Epithelial cell of proximal tubule (primary cell): ENCODE measurements at regions not wholly inside any gene's neighbourhood (a gene's known extent, or its start where the extent isn't known, plus 50 kb on each side); places are given as distances from the start of the nearest gene placed in this dataset.

Experiments
- DNase-seq: peaks from one replicate; pipeline ENCODE4 v3.0.0-alpha.2; 2011; ENCODE audit warnings: low read depth
- H3K4me3 ChIP-seq: 2 replicates; pipeline ENCODE4 v1.5.1; 2011; ENCODE audit warnings: low read depth, mild to moderate bottlenecking, low read length
- TF ChIP-seq, protein P1 (sequence below): conservative IDR thresholded peaks from 2 replicates; pipeline ENCODE4 v1.5.1; 2012; ENCODE audit warnings: low read depth, mild to moderate bottlenecking, low read length

DNA sequence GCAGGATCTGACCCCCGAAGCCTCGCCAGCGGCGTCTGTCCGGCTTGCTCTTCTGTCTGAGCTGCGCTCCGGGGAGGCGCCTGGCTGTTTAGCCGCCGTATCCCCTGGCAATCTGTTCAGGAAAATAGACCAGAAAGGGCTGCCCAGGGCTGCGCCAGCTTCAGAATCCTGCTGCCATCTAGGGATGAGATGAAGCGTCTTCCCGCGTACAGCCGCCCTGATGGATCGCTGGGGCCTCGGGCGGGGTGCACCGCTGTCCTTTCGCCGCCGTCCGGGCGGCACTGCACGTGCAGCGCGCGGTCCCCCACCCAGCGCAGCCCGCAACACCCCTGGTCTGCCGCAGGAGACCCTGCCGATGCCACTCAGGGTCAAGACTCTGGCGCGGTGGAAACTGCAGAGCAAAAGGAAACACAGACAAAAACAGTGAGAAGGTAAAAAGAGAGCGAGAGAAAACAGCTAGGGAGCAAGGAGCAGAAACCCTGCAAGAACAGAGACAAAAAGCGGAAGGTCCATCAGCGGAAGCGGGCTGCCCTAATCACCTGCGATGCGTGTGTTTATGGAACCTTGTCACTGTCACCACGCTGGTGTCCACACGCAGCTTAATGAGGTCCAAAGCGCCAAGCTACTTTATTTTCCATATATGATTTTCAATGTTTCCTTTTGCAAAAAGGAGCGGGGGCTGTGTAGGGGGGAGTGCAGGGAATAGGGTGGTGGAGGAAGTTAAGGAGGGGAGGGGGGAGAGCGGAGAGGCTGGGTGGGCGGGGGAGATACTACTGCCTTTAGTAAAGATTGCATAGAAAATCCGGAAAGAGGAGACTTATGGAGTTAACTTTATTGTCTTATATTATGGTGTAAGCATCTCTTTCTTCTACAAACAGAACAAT lies 2113.3 kb upstream of the PIK3C3 start:
- TF ChIP-seq, protein P1, sequence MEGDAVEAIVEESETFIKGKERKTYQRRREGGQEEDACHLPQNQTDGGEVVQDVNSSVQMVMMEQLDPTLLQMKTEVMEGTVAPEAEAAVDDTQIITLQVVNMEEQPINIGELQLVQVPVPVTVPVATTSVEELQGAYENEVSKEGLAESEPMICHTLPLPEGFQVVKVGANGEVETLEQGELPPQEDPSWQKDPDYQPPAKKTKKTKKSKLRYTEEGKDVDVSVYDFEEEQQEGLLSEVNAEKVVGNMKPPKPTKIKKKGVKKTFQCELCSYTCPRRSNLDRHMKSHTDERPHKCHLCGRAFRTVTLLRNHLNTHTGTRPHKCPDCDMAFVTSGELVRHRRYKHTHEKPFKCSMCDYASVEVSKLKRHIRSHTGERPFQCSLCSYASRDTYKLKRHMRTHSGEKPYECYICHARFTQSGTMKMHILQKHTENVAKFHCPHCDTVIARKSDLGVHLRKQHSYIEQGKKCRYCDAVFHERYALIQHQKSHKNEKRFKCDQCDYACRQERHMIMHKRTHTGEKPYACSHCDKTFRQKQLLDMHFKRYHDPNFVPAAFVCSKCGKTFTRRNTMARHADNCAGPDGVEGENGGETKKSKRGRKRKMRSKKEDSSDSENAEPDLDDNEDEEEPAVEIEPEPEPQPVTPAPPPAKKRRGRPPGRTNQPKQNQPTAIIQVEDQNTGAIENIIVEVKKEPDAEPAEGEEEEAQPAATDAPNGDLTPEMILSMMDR = peak; percentile 56
- H3K4me3 ChIP-seq = peak overlapping the region; percentile 58
- DNase-seq = no peak

DNA sequence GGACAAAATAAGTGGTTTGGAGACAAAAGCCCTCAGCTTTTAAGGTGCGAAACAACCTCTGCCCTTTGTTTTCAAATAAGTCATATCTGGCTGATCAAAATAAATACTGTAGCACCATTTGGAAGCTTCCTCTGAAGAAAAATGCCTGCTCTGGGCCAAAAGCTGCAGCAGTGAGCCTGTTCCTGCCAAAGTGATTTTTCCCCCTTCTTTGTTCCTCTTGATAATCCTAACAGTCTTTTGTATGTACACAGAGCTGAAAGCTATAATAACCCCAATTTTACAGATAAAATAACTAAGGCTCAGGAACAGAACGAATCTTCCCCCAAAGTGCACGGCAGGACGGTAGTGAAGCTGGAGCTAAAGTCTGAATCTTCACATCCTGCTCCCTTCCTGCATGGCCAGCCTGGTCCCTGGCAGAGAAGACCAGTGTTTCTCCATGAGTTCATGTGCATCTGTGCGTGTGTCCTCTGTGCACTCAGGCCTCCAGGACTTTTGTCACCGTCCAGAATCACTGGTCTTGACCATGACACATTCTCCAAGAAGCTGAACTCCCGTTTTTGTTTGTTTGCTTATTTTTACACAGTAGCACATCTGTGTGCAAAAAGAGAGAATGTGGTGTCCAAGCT lies 2114.1 kb upstream of the PIK3C3 start:
- peak overlapping the region; percentile 58 for H3K4me3 ChIP-seq
- TF ChIP-seq, protein P1 = no peak
- DNase-seq = no peak

DNA sequence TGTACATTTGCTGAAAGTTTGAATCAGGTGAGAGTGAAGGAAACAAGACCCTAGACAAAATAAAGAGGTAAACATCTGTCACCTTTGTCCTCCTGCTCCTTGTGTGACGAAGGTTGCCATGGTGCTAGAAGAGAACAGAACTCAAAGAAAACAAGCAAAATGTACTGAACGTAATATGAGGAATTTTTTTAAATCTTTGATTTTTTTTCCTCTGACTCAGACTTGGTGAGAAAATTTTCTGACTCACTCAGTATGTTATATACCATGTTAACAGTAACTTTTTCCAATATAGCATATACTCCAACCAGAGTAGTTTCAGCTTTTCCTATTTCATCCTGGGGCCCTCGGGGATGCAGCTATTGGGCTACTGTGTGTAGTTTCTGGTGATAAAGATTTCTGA lies 2114.6 kb upstream of the PIK3C3 start:
- no peak for DNase-seq
- no peak overlapping the region for H3K4me3 ChIP-seq

DNA sequence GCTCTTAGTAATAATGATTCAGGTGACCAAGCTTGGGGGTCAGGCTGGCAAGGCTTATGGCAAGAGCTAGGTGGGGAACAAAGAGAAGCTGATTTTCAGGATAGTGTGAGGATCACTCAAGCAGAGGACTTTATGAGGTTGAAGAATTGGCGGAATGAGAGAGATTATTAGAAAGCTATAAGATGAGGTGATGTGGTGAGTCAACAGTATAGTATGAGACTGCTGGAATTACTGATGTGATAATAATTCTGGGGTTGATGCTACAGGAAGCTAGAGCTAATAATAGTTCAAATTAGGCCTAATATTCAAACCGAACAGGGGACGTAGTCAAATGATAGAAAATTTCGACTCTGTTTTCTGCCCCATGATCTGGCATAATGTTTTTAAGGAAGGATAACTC lies 2115.3 kb upstream of the PIK3C3 start:
- TF ChIP-seq, protein P1 = no peak
- DNase-seq = no peak
- no peak overlapping the region for H3K4me3 ChIP-seq

More for the DNA sequence above, 2114.6 kb upstream of the PIK3C3 start:
- TF ChIP-seq, protein P1 = no peak

DNA sequence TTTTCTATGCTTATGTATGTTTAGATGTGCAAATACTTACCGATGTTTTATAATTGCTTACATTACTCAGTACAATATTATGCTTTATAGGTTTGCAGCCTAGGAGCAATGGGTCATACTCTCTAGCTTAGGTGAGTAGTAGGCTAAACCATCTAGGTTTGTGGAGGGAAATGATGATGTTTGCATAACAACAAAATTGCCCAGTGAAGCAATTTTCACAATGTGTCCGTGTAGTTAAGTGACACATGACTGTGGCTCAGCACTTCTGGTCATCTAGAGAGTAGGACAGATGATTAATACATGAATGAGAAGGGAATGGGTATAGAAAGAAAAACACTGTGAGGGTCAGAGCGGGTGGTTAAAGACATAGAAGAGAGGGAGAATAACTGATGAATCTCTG lies 2116.2 kb upstream of the PIK3C3 start:
- no peak for DNase-seq
- TF ChIP-seq, protein P1 = no peak

DNA sequence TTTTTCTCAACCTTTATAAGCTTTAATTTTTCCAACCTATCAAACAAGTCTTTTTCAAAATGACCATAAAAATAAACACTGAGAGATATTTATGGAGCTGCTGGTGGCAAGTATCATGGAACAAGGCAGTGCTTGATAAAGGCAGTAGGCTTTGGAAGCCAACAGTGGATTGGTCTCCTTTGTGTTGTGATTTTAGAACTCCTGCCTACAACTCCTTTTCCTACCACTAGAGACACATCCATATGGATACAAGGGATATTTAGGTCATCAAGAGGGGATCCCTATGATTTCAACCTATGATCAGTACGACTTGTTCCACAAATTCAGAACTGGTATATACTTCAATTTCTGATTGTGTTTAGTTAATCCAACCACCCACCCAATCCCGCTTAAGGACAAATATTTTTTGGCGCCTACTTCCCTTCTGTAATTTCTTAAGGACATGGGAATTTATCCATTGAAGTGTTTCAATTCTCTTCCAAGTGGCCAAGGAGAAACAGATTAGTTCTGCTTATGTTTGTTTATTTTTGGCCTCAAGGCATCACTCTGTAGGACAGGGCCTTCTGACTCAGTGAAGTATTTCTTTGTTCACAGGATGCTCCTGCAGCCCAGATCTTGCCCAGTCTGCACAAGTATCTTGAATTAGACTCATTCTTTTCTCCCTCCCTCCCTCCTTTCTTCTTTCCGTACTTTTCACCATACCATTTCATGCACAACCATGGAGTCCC lies 2119.6 kb upstream of the PIK3C3 start:
- no peak for DNase-seq
- no peak overlapping the region for H3K4me3 ChIP-seq
- TF ChIP-seq, protein P1 = peak; percentile 17

More for the DNA sequence above, 2116.2 kb upstream of the PIK3C3 start:
- no peak overlapping the region for H3K4me3 ChIP-seq
